LNCAP (cell line): ENCODE measurements at regions not wholly inside any gene's neighbourhood (a gene's known extent, or its start where the extent isn't known, plus 50 kb on each side); places are given as distances from the start of the nearest gene placed in this dataset.

ENCODE experiments used
- CTCF ChIP-seq: fragments of 450-650 bp; IDR thresholded peaks from 2 replicates; pipeline ENCODE4 v1.5.1; 2017; ENCODE audit warnings: mild to moderate bottlenecking

GRCh38 chr5:10892147-10892910 is 131.3 kb upstream of the DAP start:
- TF ChIP-seq CTCF: no peak

DNA sequence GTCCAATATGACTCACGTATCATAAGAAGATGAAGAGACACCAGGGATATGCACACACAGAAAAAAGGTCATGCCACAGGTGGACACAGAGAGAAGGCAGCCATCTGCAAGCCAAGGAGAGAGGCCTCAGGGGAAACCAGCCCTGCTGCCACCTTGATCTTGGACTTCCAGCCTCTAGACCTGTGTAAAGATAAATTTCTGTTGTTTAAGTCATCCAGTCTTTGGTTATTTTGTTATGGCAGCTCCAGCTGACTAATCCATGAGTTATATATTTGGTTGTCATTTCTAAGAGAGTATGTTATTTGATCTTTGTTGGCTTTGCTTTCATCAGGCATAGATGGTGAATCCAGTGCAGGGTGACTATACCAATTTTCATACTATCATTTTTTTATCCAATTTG is 130.2 kb upstream of the DAP start:
- TF ChIP-seq CTCF: no peak

- no peak for TF ChIP-seq CTCF
Measured at GRCh38 chr5:10886497-10886896, 125.5 kb upstream of the DAP start.

GRCh38 chr5:10885026-10885425 is 124.0 kb upstream of the DAP start:
- TF ChIP-seq CTCF: no peak

DNA sequence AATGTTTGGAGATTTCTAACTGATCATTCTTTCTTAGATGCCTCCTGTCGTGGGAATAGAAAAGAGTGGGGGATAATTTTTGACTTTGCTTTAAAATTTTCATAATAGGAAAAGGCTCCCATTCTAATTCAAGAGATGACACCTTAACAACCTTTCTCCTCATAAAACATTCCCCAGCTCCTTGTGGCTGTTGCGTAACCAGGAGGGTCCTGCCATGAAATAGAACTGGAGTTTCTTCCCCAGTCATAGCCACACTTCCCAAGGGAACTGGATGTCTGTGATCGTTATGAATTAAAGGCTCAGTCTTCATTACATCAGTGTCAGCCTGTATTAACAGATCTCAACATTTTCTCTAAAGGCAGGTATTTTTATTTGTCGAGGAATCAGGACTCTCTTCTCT is 119.9 kb upstream of the DAP start:
- no peak for TF ChIP-seq CTCF

DNA sequence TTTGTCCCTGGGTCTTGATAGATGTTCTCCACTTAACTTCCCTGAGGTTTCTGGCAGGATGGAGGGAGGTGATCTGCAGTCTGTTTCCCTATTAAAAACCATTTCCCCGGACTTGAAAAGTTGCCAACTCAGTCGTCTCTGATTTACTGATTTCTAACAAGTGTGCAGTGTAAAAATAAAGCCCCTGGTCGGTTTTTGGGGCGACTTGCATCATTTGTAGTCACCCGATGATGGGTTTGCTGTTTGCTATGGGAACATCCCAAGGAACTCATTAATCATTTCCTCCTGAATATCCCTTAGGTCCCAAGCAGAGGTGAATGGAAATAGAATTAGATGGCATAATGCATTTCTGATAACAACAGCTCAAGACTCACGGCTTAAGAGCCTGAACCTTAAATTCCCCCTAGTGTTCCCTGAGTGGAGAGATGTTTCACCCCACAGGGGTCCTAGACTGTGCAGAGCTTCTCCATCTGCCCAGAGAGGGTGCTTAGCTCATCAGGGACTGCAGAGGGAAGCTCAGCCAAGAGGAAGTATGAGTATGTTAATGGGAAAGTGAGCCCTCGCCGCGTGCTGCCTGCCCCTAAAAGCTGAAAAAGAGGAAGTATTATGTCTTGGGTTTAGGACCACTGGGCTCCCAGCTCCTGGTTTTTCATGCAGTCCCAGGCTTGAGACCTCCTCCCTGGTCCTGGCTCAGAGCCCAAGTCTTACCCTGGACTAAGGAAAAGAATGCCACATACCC is 115.1 kb upstream of the DAP start:
- TF ChIP-seq CTCF: no peak

GRCh38 chr5:10875201-10875768 is 114.3 kb upstream of the DAP start:
- TF ChIP-seq CTCF: no peak
